GM12878 (cell line): ENCODE measurements at regions not wholly inside any gene's neighbourhood (a gene's known extent, or its start where the extent isn't known, plus 50 kb on each side); places are given as distances from the start of the nearest gene placed in this dataset.

Experiments used
- BHLHE40 ChIP-seq, 2 experiments: fragments of 450-650 bp in 1 of 2; IDR thresholded peaks; 2 replicates each; pipeline ENCODE4 v1.6.1; 2011 to 2017; ENCODE audit warnings: low read depth in 2 of 2, borderline replicate concordance in 1 of 2, improper control_type of control experiment in 1 of 2, low read length in 1 of 2, mild to moderate bottlenecking in 1 of 2
- EZH2 ChIP-seq: IDR thresholded peaks from 2 replicates; pipeline ENCODE4 v1.6.1; 2012; ENCODE audit warnings: low read depth, mild to moderate bottlenecking, control low read depth, inconsistent platforms, low read length, borderline replicate concordance; ENCODE audit not compliant: control insufficient read depth
- PAX8 ChIP-seq: fragments of 450-650 bp; IDR thresholded peaks from 2 replicates; pipeline ENCODE4 v1.6.1; 2017; ENCODE audit warnings: mild to moderate bottlenecking, moderate library complexity
- RFX5 ChIP-seq: IDR thresholded peaks from 2 replicates; pipeline ENCODE4 v1.6.1; 2011; ENCODE audit warnings: low read depth, low read length, improper control_type of control experiment
- SRF ChIP-seq, 2 experiments: IDR thresholded peaks; 2 replicates each; pipeline ENCODE4 v1.6.1; 2011; ENCODE audit warnings: low read depth in 2 of 2, low read length in 2 of 2, mild to moderate bottlenecking in 1 of 2, moderate library complexity in 1 of 2
- YY1 ChIP-seq: IDR thresholded peaks from 2 replicates; pipeline ENCODE4 v1.6.1; 2011; ENCODE audit warnings: low read depth, mild to moderate bottlenecking, low read length
- TF ChIP-seq, protein P1 (sequence below): fragments of 150-350 bp; IDR thresholded peaks from 2 replicates; pipeline ENCODE4 v1.6.1; 2014; ENCODE audit warnings: mild to moderate bottlenecking, low read depth, low read length
- TF ChIP-seq, protein P2 (sequence below): fragments of 450-650 bp; IDR thresholded peaks from 2 replicates; pipeline ENCODE4 v1.6.1; 2017; ENCODE audit warnings: mild to moderate bottlenecking

DNA sequence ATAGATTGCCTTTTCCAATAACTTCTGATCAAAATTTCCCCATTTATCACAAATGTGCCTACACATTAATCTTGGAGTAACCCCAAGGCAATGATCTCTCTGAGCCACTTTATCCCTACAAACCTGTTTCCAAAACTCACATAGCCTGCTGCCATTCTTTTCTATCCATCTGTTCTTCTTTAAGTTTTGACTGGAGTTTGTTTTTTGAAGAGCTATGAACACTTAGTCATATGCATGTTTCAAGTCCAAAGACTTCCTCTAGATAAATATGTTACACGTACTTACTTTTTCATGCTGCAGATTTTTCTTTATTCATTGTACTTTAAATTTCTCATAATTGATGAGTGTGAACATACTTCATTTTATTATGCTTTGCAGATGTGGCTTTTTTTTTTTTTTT, 488.9 kb upstream of the CITED2 start:
- TF ChIP-seq, protein P1, sequence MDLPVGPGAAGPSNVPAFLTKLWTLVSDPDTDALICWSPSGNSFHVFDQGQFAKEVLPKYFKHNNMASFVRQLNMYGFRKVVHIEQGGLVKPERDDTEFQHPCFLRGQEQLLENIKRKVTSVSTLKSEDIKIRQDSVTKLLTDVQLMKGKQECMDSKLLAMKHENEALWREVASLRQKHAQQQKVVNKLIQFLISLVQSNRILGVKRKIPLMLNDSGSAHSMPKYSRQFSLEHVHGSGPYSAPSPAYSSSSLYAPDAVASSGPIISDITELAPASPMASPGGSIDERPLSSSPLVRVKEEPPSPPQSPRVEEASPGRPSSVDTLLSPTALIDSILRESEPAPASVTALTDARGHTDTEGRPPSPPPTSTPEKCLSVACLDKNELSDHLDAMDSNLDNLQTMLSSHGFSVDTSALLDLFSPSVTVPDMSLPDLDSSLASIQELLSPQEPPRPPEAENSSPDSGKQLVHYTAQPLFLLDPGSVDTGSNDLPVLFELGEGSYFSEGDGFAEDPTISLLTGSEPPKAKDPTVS: no peak
- TF ChIP-seq EZH2: no peak
- no peak for TF ChIP-seq YY1
- no peak for TF ChIP-seq BHLHE40 (IDR thresholded peaks at IDR 0.05; ENCODE audit: borderline replicate concordance in 1 of 2, low read depth in 2 of 2, low read length in 1 of 2)
- no peak for TF ChIP-seq PAX8
- TF ChIP-seq, protein P2, sequence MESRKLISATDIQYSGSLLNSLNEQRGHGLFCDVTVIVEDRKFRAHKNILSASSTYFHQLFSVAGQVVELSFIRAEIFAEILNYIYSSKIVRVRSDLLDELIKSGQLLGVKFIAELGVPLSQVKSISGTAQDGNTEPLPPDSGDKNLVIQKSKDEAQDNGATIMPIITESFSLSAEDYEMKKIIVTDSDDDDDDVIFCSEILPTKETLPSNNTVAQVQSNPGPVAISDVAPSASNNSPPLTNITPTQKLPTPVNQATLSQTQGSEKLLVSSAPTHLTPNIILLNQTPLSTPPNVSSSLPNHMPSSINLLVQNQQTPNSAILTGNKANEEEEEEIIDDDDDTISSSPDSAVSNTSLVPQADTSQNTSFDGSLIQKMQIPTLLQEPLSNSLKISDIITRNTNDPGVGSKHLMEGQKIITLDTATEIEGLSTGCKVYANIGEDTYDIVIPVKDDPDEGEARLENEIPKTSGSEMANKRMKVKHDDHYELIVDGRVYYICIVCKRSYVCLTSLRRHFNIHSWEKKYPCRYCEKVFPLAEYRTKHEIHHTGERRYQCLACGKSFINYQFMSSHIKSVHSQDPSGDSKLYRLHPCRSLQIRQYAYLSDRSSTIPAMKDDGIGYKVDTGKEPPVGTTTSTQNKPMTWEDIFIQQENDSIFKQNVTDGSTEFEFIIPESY: no peak
- no peak for TF ChIP-seq RFX5
- no peak for TF ChIP-seq SRF (IDR thresholded peaks at IDR 0.05; ENCODE audit: low read depth in 2 of 2, low read length in 2 of 2)
